A673 (cell line): ENCODE measurements at regions not wholly inside any gene's neighbourhood (a gene's known extent, or its start where the extent isn't known, plus 50 kb on each side); places are given as distances from the start of the nearest gene placed in this dataset.

Experiments used
- BruUV-seq: library from RNA; stranded (reverse); fragments of 400-500 nt; replicated peaks from 2 replicates; lab custom pipeline; 2021; lab: Mats Ljungman, UMichigan
- CTCF ChIA-PET: fragments of 300-600 bp; sonication (Branson Sonifier 250); formaldehyde crosslinking; loops from one replicate; lab custom pipeline; 2022; ENCODE audit warnings: antibody characterized with exemption; lab: Charles Lee
- POLR2A ChIA-PET: fragments of 300-600 bp; sonication (Branson Sonifier 250); formaldehyde crosslinking; loops from one replicate; lab custom pipeline; 2022; ENCODE audit warnings: antibody characterized with exemption; ENCODE audit not compliant: low non-redundant PET; lab: Charles Lee
- DNase-seq: peaks from one replicate; pipeline ENCODE4 v3.0.0-alpha.2; 2015; ENCODE audit warnings: low spot score
- H3K27ac ChIP-seq: fragments of 200-600 bp; sonication (generic); 2 replicates; pipeline ENCODE4 v1.5.1; 2016; ENCODE audit warnings: mixed run types, low read depth, mild to moderate bottlenecking, mixed read lengths, antibody characterized with exemption, low read length; ENCODE audit not compliant: poor library complexity, severe bottlenecking
- H3K27me3 ChIP-seq: fragments of 200-600 bp; sonication (generic); replicated peaks from 2 replicates; pipeline ENCODE4 v1.6.1; 2017; ENCODE audit warnings: mixed run types, low read depth, mild to moderate bottlenecking, mixed read lengths, antibody characterized with exemption, low read length; ENCODE audit not compliant: insufficient read depth, poor library complexity
- H3K36me3 ChIP-seq: fragments of 200-600 bp; sonication (generic); 2 replicates; pipeline ENCODE4 v1.6.1; 2016; ENCODE audit warnings: mixed run types, mild to moderate bottlenecking, mixed read lengths, antibody characterized with exemption, low read length; ENCODE audit not compliant: insufficient read depth, poor library complexity, severe bottlenecking
- H3K4me1 ChIP-seq: fragments of 200-600 bp; sonication (generic); 2 replicates; pipeline ENCODE4 v1.6.1; 2017; ENCODE audit warnings: mixed run types, mild to moderate bottlenecking, mixed read lengths, antibody characterized with exemption, low read length; ENCODE audit not compliant: insufficient read depth, poor library complexity, severe bottlenecking
- H3K4me3 ChIP-seq: fragments of 200-600 bp; sonication (generic); 2 replicates; pipeline ENCODE4 v1.5.1; 2016; ENCODE audit warnings: low read depth, mixed run types, mild to moderate bottlenecking, mixed read lengths, low read length; ENCODE audit not compliant: poor library complexity, severe bottlenecking
- H3K9me3 ChIP-seq: fragments of 200-600 bp; sonication (generic); 2 replicates; pipeline ENCODE4 v1.6.1; 2016; ENCODE audit warnings: mixed run types, low read depth, mild to moderate bottlenecking, mixed read lengths, antibody characterized with exemption, low read length; ENCODE audit not compliant: poor library complexity, severe bottlenecking
- CTCF ChIP-seq: fragments of 300-800, 200-600 bp; sonication (generic); conservative IDR thresholded peaks from 2 replicates; pipeline ENCODE4 v1.5.1; 2017; ENCODE audit warnings: low read depth, mild to moderate bottlenecking, antibody characterized with exemption, low read length, moderate library complexity, mixed read lengths
- EZH2 ChIP-seq: fragments of 200-600 bp; sonication (generic); IDR thresholded peaks from 2 replicates; pipeline ENCODE4 v1.6.1; 2017; ENCODE audit warnings: borderline replicate concordance, low read depth, mild to moderate bottlenecking, mixed read lengths, antibody characterized with exemption, low read length; ENCODE audit not compliant: poor library complexity, severe bottlenecking
- intact Hi-C: fragments of 100-400 bp; cut with micrococcal nuclease; formaldehyde crosslinking; loops from one replicate; pipeline ENCODE4 v1.10.0; 2022; ENCODE audit not compliant: unreplicated experiment

- intact Hi-C loops: no loop called here
- BruUV-seq: no TSS peak
- ChIA-PET POLR2A (no interaction called here), CTCF (no interaction called here)
- Histone ChIP-seq H3K9me3 (no peaks in the 10 kb centered on the region), H3K27me3 (no peaks in the 10 kb centered on the region), H3K36me3 (no peaks in the 10 kb centered on the region), H3K4me1 (no peaks in the 10 kb centered on the region), H3K4me3 (no peak overlapping the region), H3K27ac (no peak overlapping the region)
- TF ChIP-seq CTCF: no peak
- no peak for TF ChIP-seq EZH2
- DNase-seq: peak; percentile 14
These were observed 194.0 kb upstream of the AHR start for GRCh38 chr7:17104419-17104818.

- Histone ChIP-seq H3K36me3 (no peaks in the 10 kb centered on the region), H3K27me3 (no peaks in the 10 kb centered on the region), H3K27ac (no peak overlapping the region), H3K4me3 (no peak overlapping the region), H3K9me3 (no peaks in the 10 kb centered on the region), H3K4me1 (no peaks in the 10 kb centered on the region)
- CTCF ChIA-PET: no interaction called here
- intact Hi-C loops: no loop called here
- no peak for DNase-seq
- no TSS peak for BruUV-seq
- POLR2A ChIA-PET: interaction anchor here (0.8 kb wide), 1 partner anchor 458 kb away, joined by 4 read pairs; no protein-coding TSS in a partner anchor
- TF ChIP-seq EZH2: no peak
- no peak for TF ChIP-seq CTCF
These were observed 192.8 kb upstream of the AHR start for GRCh38 chr7:17105701-17106100.

- DNase-seq: no peak
- no peak overlapping the region for H3K27ac ChIP-seq
- H3K4me1 ChIP-seq: no peaks in the 10 kb centered on the region
- H3K27me3 ChIP-seq: no peaks in the 10 kb centered on the region
- no peaks in the 10 kb centered on the region for H3K36me3 ChIP-seq
- TF ChIP-seq EZH2 (no peak), CTCF (no peak)
- no TSS peak for BruUV-seq
- CTCF ChIA-PET: no interaction called here
- H3K9me3 ChIP-seq: no peaks in the 10 kb centered on the region
- H3K4me3 ChIP-seq: no peak overlapping the region
- POLR2A ChIA-PET: no interaction called here
- intact Hi-C loops: no loop called here
These were observed 190.3 kb upstream of the AHR start for GRCh38 chr7:17108049-17108584.
